ENCODE measurements at regions not wholly inside any gene's neighbourhood (a gene's known extent, or its start where the extent isn't known, plus 50 kb on each side); places are given as distances from the start of the nearest gene placed in this dataset.

GRCh38 chr21:27681841-27682240 is 715.0 kb upstream of the ADAMTS5 start:
- TF ChIP-seq CTCF (IDR thresholded peaks at IDR 0.05) (no peak), POLR2A (IDR thresholded peaks at IDR 0.05) (no peak)

Measured in transverse colon (tissue), 3 donors.